ENCODE measurements at regions not wholly inside any gene's neighbourhood (a gene's known extent, or its start where the extent isn't known, plus 50 kb on each side); places are given as distances from the start of the nearest gene placed in this dataset.
"Not testable (repeated sequence)": the region's sequence is repeated elsewhere in the genome, so short reads cannot be mapped to it uniquely, and the experiment has no call there.

- no peak for DNase-seq
- Histone ChIP-seq H3K27ac (no peak overlapping the region), H3K4me3 (no peak overlapping the region), H3K4me1 (no peaks in the 10 kb centered on the region), H3K27me3 (no peaks in the 10 kb centered on the region), H3K9me3 (no peaks in the 10 kb centered on the region), H3K36me3 (no peaks in the 10 kb centered on the region)
- TF ChIP-seq CTCF (IDR thresholded peaks at IDR 0.05) = no peak
- intact Hi-C loops (cut with DNase I; ENCODE audit: low total_unique reads) = no loop called here
Measured at GRCh38 chr3:72165317-72165716, 380.4 kb upstream of the PROK2 start.

DNA sequence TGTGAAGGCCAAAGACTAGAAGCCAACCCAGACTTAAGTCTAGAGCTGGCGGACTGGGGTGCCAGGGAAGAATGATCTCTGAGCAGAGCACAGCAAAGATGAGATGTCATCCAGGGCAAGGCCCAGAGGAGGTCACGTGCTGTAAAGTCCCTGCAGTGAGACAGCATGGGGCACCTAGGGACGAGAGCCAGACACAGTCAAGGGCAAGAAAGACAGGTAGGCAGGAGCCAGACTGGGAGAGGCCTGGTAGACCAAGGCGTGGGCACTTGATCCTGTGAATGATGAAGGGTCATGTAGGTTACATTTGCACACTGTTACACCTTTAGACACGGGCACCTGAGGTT lies 379.7 kb upstream of the PROK2 start:
- intact Hi-C loops (cut with DNase I; ENCODE audit: low total_unique reads) = no loop called here
- Histone ChIP-seq H3K27me3 (no peaks in the 10 kb centered on the region), H3K36me3 (no peaks in the 10 kb centered on the region), H3K27ac (no peak overlapping the region), H3K4me1 (no peaks in the 10 kb centered on the region), H3K4me3 (no peak overlapping the region), H3K9me3 (no peaks in the 10 kb centered on the region)
- no peak for TF ChIP-seq CTCF (IDR thresholded peaks at IDR 0.05)
- no peak for DNase-seq

- intact Hi-C loops (cut with DNase I; ENCODE audit: low total_unique reads) = no loop called here
- no peaks in the 10 kb centered on the region for H3K27me3 ChIP-seq
- DNase-seq = no peak
- H3K36me3 ChIP-seq = no peaks in the 10 kb centered on the region
- TF ChIP-seq CTCF (IDR thresholded peaks at IDR 0.05) = no peak
- H3K4me1 ChIP-seq = no peaks in the 10 kb centered on the region
- H3K9me3 ChIP-seq = no peaks in the 10 kb centered on the region
- no peak overlapping the region for H3K4me3 ChIP-seq
- H3K27ac ChIP-seq = no peak overlapping the region
Measured at GRCh38 chr3:72163809-72164634, 379.1 kb upstream of the PROK2 start.

DNA sequence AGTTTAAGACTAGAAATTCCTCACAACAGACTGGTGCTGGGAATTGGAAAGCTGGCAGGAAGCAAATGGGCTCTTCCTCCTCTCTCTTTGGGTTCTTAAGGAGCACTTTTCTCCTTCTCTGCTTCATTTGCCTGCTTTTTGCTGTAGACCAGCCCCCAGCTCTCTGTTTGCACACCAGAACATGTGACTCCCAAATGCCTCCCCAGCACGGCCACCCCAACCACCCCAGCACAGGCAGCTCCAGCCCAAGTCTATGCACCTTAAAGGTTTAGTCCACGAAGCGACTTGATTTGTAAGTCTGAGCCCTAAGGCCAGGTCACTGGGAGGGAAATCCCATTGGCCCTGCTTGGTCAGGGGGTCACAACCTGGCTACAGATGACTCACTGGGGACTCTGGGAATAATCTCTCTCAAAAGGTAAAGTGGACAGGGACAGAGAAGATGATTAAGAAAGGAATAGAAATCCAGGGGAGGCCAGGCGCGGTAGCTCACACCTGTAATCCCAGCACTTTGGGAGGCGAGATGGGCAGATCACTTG lies 377.8 kb upstream of the PROK2 start:
- H3K9me3 ChIP-seq = no peaks in the 10 kb centered on the region
- H3K36me3 ChIP-seq = no peaks in the 10 kb centered on the region
- H3K27ac ChIP-seq = no peak overlapping the region
- H3K4me3 ChIP-seq = no peak overlapping the region
- H3K4me1 ChIP-seq = no peaks in the 10 kb centered on the region
- intact Hi-C loops (cut with DNase I; ENCODE audit: low total_unique reads) = no loop called here
- no peak for TF ChIP-seq CTCF (IDR thresholded peaks at IDR 0.05)
- no peak for DNase-seq
- H3K27me3 ChIP-seq = no peaks in the 10 kb centered on the region

GRCh38 chr3:72161881-72162595 lies 377.1 kb upstream of the PROK2 start:
- Histone ChIP-seq H3K27me3 (no peaks in the 10 kb centered on the region), H3K9me3 (no peaks in the 10 kb centered on the region), H3K4me1 (no peaks in the 10 kb centered on the region), H3K36me3 (no peaks in the 10 kb centered on the region), H3K27ac (no peak overlapping the region), H3K4me3 (no peak overlapping the region)
- no peak for TF ChIP-seq CTCF (IDR thresholded peaks at IDR 0.05)
- intact Hi-C loops (cut with DNase I; ENCODE audit: low total_unique reads) = no loop called here
- DNase-seq = no peak

GRCh38 chr3:72161285-72161684 lies 376.3 kb upstream of the PROK2 start:
- H3K4me3 ChIP-seq; intact Hi-C loops (cut with DNase I; ENCODE audit: low total_unique reads); DNase-seq; H3K36me3 ChIP-seq; H3K9me3 ChIP-seq; H3K27me3 ChIP-seq; H3K4me1 ChIP-seq; H3K27ac ChIP-seq: not testable (repeated sequence)

Data from tibial artery (tissue), 4 donors.